OCI-LY1 (cell line): ENCODE measurements at regions not wholly inside any gene's neighbourhood (a gene's known extent, or its start where the extent isn't known, plus 50 kb on each side); places are given as distances from the start of the nearest gene placed in this dataset.

Experiments used
- H2AFZ ChIP-seq: fragments of 200-600 bp; sonication (generic), shearing (Covaris generic); 2 replicates; pipeline ENCODE4 v1.6.0; 2014; ENCODE audit warnings: antibody characterized with exemption, mild to moderate bottlenecking, low read length
- H3F3A ChIP-seq: fragments of 200-600 bp; sonication (generic), shearing (Covaris generic); 2 replicates; pipeline ENCODE4 v1.6.0; 2014; ENCODE audit warnings: mild to moderate bottlenecking, antibody characterized with exemption, low read length, moderate library complexity; ENCODE audit not compliant: insufficient read depth
- H3K27ac ChIP-seq: fragments of 200-600 bp; sonication (generic); 2 replicates; pipeline ENCODE4 v1.5.1; 2014; ENCODE audit warnings: low read length, mixed run types, mild to moderate bottlenecking, low read depth; ENCODE audit not compliant: poor library complexity, severe bottlenecking
- H3K27me3 ChIP-seq: fragments of 200-600 bp; sonication (generic); 2 replicates; pipeline ENCODE4 v1.6.0; 2014; ENCODE audit warnings: antibody characterized with exemption, mild to moderate bottlenecking, low read length, moderate library complexity; ENCODE audit not compliant: insufficient read depth
- H3K36me3 ChIP-seq: fragments of 200-600 bp; sonication (generic); 2 replicates; pipeline ENCODE4 v1.6.1; 2014; ENCODE audit warnings: mild to moderate bottlenecking, antibody characterized with exemption, low read length, moderate library complexity, mixed read lengths; ENCODE audit not compliant: insufficient read depth
- H3K4me1 ChIP-seq: fragments of 200-600 bp; sonication (generic); 2 replicates; pipeline ENCODE4 v1.5.1; 2014; ENCODE audit warnings: mild to moderate bottlenecking, low read length, moderate library complexity; ENCODE audit not compliant: insufficient read depth, severe bottlenecking
- H3K4me2 ChIP-seq: fragments of 200-600 bp; sonication (generic), shearing (Covaris generic); 2 replicates; pipeline ENCODE4 v1.6.1; 2014; ENCODE audit warnings: low read length
- H3K4me3 ChIP-seq: fragments of 200-600 bp; sonication (generic); 2 replicates; pipeline ENCODE4 v1.5.1; 2014; ENCODE audit warnings: low read length, low read depth, mild to moderate bottlenecking, mixed read lengths; ENCODE audit not compliant: poor library complexity, severe bottlenecking
- H3K79me2 ChIP-seq: fragments of 200-600 bp; shearing (Covaris generic); 2 replicates; pipeline ENCODE4 v1.6.1; 2016; ENCODE audit warnings: mixed run types, low read length, mixed read lengths; ENCODE audit not compliant: insufficient read depth
- H3K9ac ChIP-seq: fragments of 200-600 bp; sonication (generic), shearing (Covaris generic); 2 replicates; pipeline ENCODE4 v1.6.1; 2014; ENCODE audit warnings: mild to moderate bottlenecking, low read length, mixed read lengths
- H3K9me2 ChIP-seq: fragments of 200-600 bp; sonication (generic), shearing (Covaris generic); 2 replicates; pipeline ENCODE4 v1.6.1; 2014; ENCODE audit warnings: low read depth, mild to moderate bottlenecking, low read length, mixed read lengths
- H3K9me3 ChIP-seq: fragments of 200-600 bp; shearing (Covaris generic); 2 replicates; pipeline ENCODE4 v1.6.1; 2014; ENCODE audit warnings: low read length, mixed read lengths
- H4K20me1 ChIP-seq: fragments of 200-600 bp; sonication (generic), shearing (Covaris generic); 2 replicates; pipeline ENCODE4 v1.6.0; 2016; ENCODE audit warnings: mild to moderate bottlenecking, low read length; ENCODE audit not compliant: insufficient read depth
- EZH2 ChIP-seq: fragments of 200-600 bp; sonication (generic), shearing (Covaris generic); IDR thresholded peaks from 2 replicates; pipeline ENCODE4 v1.8.0; 2017; ENCODE audit warnings: borderline replicate concordance, mixed run types, mild to moderate bottlenecking, antibody characterized with exemption, low read length, moderate library complexity, mixed read lengths
- TF ChIP-seq, protein P1 (sequence below): fragments of 200-600 bp; sonication (generic), shearing (Covaris generic); IDR thresholded peaks from 2 replicates; pipeline ENCODE4 v1.5.1; 2017; ENCODE audit warnings: mild to moderate bottlenecking, antibody characterized with exemption, low read length, moderate library complexity, mixed read lengths

DNA sequence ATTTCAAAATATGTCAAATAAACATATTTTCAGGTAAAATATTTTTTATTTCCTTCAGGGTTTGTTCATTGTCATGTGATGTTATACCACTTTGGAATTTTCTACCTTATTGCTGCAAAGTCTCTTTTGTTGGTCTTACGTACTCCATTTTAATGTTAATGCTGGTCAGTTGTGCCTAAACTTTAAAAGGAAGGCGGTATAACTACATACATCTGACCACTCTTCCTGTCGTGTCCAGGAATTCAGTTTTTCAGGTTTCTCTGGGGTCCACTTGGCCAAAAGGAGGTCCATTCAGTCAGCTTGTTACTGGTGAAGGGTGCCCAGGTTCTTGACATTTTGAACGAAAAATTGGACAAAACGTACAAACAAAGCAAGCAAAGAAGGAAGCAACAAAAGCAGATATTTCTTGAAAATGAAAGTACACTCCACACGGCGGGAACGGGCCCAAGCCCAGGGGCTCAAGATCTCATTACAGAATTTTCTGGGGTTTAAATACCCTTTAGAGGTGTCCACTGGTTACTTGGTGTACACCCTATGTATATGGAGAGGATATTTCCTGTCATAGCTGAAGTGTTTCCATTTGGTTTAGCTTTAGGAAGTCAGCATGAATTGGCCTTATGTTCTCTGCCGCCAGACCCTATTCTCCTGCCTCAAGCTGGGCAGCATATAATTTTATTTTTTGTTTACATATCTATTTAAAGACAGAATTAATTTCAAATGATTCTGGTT, 471.7 kb upstream of the CDH7 start:
- Histone ChIP-seq H3K36me3 (no peaks in the 10 kb centered on the region), H3K4me3 (no peak overlapping the region), H3K9me2 (no peaks in the 10 kb centered on the region), H3K9ac (no peak overlapping the region), H3K4me2 (no peak overlapping the region), H3K4me1 (no peaks in the 10 kb centered on the region), H4K20me1 (no peaks in the 10 kb centered on the region), H3K9me3 (no peaks in the 10 kb centered on the region), H3K27ac (no peak overlapping the region), H3F3A (no peaks in the 10 kb centered on the region), H3K79me2 (no peaks in the 10 kb centered on the region), H3K27me3 (no peaks in the 10 kb centered on the region), H2AFZ (no peak overlapping the region)
- no peak for TF ChIP-seq EZH2
- TF ChIP-seq, protein P1, sequence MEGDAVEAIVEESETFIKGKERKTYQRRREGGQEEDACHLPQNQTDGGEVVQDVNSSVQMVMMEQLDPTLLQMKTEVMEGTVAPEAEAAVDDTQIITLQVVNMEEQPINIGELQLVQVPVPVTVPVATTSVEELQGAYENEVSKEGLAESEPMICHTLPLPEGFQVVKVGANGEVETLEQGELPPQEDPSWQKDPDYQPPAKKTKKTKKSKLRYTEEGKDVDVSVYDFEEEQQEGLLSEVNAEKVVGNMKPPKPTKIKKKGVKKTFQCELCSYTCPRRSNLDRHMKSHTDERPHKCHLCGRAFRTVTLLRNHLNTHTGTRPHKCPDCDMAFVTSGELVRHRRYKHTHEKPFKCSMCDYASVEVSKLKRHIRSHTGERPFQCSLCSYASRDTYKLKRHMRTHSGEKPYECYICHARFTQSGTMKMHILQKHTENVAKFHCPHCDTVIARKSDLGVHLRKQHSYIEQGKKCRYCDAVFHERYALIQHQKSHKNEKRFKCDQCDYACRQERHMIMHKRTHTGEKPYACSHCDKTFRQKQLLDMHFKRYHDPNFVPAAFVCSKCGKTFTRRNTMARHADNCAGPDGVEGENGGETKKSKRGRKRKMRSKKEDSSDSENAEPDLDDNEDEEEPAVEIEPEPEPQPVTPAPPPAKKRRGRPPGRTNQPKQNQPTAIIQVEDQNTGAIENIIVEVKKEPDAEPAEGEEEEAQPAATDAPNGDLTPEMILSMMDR, result no peak

DNA sequence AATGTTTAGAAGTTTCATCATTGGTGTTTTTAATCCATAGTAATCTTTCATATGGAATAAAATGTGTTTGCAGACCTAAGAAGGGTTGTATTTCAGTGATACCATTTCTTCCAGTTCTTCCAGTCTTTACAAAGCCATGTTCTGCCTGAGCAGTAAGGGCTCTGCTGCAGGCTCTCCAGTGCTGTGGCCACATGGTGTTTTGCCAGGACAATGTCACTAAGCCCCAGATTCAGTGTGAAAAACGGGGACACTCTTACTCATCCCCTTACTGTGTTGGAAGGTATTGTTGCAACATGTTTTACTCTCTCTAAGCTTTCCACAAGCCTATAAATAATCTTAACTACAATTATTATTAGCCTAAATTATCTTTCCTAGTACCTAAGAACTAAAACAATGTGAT, 481.4 kb upstream of the CDH7 start:
- Histone ChIP-seq H3K36me3 (no peaks in the 10 kb centered on the region), H4K20me1 (no peaks in the 10 kb centered on the region), H3K4me1 (no peaks in the 10 kb centered on the region), H3K27ac (no peak overlapping the region), H3K4me2 (no peak overlapping the region), H3K9ac (no peak overlapping the region), H3K9me3 (no peaks in the 10 kb centered on the region), H2AFZ (no peak overlapping the region), H3F3A (no peaks in the 10 kb centered on the region), H3K9me2 (no peaks in the 10 kb centered on the region), H3K27me3 (no peaks in the 10 kb centered on the region), H3K79me2 (no peaks in the 10 kb centered on the region), H3K4me3 (no peak overlapping the region)
- TF ChIP-seq, protein P1, result no peak
- TF ChIP-seq EZH2, result no peak

DNA sequence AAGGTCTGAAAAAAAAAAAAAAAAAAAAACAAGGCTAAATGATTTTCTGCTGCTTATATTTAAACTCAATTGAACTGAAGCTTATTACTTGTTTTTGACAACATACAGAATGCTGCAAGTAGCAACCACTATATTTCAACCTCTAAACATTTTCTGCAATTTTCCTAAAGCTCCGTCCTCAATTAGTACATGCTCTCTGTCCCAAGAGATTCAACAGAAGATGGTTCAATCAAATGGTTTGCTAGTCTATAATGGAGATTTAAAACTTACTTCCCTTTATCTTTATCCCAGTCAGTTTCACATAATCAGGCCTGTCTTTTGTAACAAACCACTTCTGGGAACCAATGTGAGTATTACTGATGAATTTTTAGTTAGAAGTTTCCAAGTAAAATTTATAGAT, 485.1 kb upstream of the CDH7 start:
- no peak overlapping the region for H3K4me2 ChIP-seq
- H3F3A ChIP-seq, result no peaks in the 10 kb centered on the region
- H3K4me3 ChIP-seq, result no peak overlapping the region
- no peaks in the 10 kb centered on the region for H3K9me2 ChIP-seq
- H3K9ac ChIP-seq, result no peak overlapping the region
- no peak for TF ChIP-seq EZH2
- H2AFZ ChIP-seq, result no peak overlapping the region
- no peaks in the 10 kb centered on the region for H3K36me3 ChIP-seq
- H3K27ac ChIP-seq, result no peak overlapping the region
- H3K79me2 ChIP-seq, result no peaks in the 10 kb centered on the region
- H3K27me3 ChIP-seq, result no peaks in the 10 kb centered on the region
- H3K9me3 ChIP-seq, result no peaks in the 10 kb centered on the region
- no peaks in the 10 kb centered on the region for H3K4me1 ChIP-seq
- H4K20me1 ChIP-seq, result no peaks in the 10 kb centered on the region

DNA sequence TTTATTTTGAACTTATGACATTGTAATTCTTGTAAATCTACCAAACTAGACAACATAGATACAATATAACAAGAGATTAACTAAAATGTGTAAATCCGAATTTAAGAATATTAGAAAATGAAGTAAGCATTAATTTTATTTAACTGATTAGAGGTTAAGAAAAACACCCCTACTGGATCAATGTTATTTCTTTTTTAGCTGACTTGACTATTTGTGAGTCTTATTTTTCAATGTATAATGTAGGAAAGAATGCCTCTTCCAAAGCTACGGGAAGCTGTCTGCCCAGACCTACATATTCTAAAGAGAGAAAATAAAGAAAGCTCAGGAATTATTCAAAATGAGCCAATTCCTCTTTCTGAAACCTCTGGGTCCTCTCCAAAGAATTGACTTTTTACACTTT, 490.8 kb upstream of the CDH7 start:
- Histone ChIP-seq H3K9ac (no peak overlapping the region), H3F3A (no peaks in the 10 kb centered on the region), H2AFZ (no peak overlapping the region), H4K20me1 (no peaks in the 10 kb centered on the region), H3K9me3 (no peaks in the 10 kb centered on the region), H3K27me3 (no peaks in the 10 kb centered on the region), H3K4me2 (no peak overlapping the region), H3K4me3 (no peak overlapping the region), H3K4me1 (no peaks in the 10 kb centered on the region), H3K36me3 (no peaks in the 10 kb centered on the region), H3K9me2 (no peaks in the 10 kb centered on the region), H3K27ac (no peak overlapping the region), H3K79me2 (no peaks in the 10 kb centered on the region)
- TF ChIP-seq, protein P1, result no peak
- TF ChIP-seq EZH2, result no peak
